ENCODE measurements at regions not wholly inside any gene's neighbourhood (a gene's known extent, or its start where the extent isn't known, plus 50 kb on each side); places are given as distances from the start of the nearest gene placed in this dataset.

DNA sequence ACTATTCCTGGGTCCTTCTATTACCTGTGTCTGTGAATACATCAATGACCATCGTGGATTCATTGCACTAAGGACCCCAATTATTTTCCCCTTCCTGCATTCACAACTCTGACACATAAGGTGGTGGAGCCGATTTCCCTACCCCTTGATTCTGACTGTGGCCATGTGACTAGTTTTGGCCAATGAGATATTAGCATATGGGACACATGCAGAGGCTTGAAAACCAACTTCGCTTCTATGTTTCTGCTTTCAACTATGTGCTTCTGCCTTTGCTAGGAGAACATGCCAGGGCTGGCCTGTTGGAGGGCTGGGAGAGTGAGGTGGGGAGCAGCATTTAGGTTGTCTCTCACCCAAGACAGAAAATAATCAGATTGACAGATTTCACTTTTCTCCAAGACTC, 483.1 kb upstream of the JAG1 start:
- POLR2A ChIA-PET: no interaction called here
- H3K36me3 ChIP-seq (ENCODE audit: insufficient read depth, low read length): no peaks in the 10 kb centered on the region
- H3K36me3 Mint-ChIP-seq (ENCODE audit: low read depth): no peaks in the 10 kb centered on the region
- no peak overlapping the region for H3K4me3 Mint-ChIP-seq
- intact Hi-C loops (cut with DNase I, micrococcal nuclease): no loop called here
- peaks cover 0 to 6% of the 10 kb centered on the region in 2 experiments for H3K9me3 ChIP-seq (ENCODE audit: control insufficient read depth in 1 of 2, insufficient read depth in 1 of 2, low read length in 2 of 2)
- H3K27ac Mint-ChIP-seq: no peak overlapping the region
- no peak overlapping the region for H3K27ac ChIP-seq (ENCODE audit: low read depth in 1 of 2, low read length in 2 of 2)
- CTCF ChIA-PET: no interaction called here
- H3K9me3 Mint-ChIP-seq: peaks cover 7% of the 10 kb centered on the region
- TF ChIP-seq, protein P1, sequence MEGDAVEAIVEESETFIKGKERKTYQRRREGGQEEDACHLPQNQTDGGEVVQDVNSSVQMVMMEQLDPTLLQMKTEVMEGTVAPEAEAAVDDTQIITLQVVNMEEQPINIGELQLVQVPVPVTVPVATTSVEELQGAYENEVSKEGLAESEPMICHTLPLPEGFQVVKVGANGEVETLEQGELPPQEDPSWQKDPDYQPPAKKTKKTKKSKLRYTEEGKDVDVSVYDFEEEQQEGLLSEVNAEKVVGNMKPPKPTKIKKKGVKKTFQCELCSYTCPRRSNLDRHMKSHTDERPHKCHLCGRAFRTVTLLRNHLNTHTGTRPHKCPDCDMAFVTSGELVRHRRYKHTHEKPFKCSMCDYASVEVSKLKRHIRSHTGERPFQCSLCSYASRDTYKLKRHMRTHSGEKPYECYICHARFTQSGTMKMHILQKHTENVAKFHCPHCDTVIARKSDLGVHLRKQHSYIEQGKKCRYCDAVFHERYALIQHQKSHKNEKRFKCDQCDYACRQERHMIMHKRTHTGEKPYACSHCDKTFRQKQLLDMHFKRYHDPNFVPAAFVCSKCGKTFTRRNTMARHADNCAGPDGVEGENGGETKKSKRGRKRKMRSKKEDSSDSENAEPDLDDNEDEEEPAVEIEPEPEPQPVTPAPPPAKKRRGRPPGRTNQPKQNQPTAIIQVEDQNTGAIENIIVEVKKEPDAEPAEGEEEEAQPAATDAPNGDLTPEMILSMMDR (IDR thresholded peaks at IDR 0.05): no peak
- no peaks in the 10 kb centered on the region for H3K4me1 ChIP-seq (ENCODE audit: insufficient read depth, low read length)
- H3K4me3 ChIP-seq (ENCODE audit: low read length): no peak overlapping the region
- H3K4me1 Mint-ChIP-seq (ENCODE audit: low read depth): no peaks in the 10 kb centered on the region
- ATAC-seq (ENCODE audit: poor library complexity) (no peak), DNase-seq (no peak)
- H3K27me3 Mint-ChIP-seq: no peaks in the 10 kb centered on the region
- H3K27me3 ChIP-seq (ENCODE audit: control insufficient read depth in 1 of 2, insufficient read depth in 2 of 2, low read length in 2 of 2): no peaks in the 10 kb centered on the region

DNA sequence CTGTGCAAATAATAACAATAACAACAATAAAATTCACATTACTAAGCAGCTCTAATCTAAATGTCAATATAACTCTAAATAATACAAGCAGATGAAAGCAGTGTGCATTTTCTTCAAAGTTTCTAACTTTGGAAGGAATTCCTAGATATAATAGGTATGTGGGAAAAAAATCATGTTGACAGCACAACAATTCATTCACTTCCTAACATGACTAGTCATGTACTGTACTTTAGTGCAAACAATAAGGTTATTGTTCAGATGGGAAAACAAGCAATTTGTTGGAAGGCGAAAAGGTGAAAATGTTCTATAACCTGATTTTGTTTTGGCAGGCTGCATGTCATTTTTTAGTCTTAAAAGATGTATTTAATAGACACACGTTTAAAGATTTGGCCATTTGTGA, 484.3 kb upstream of the JAG1 start:
- ChIA-PET POLR2A (no interaction called here), CTCF (no interaction called here)
- H3K27ac ChIP-seq (ENCODE audit: low read depth in 1 of 2, low read length in 2 of 2): no peak overlapping the region
- intact Hi-C loops (cut with DNase I, micrococcal nuclease): no loop called here
- H3K4me1 Mint-ChIP-seq (ENCODE audit: low read depth): no peaks in the 10 kb centered on the region
- peaks cover 7% of the 10 kb centered on the region for H3K9me3 Mint-ChIP-seq
- no peaks in the 10 kb centered on the region for H3K27me3 ChIP-seq (ENCODE audit: control insufficient read depth in 1 of 2, insufficient read depth in 2 of 2, low read length in 2 of 2)
- no peak for ATAC-seq (ENCODE audit: poor library complexity)
- no peaks in the 10 kb centered on the region for H3K4me1 ChIP-seq (ENCODE audit: insufficient read depth, low read length)
- no peak for DNase-seq
- no peaks in the 10 kb centered on the region for H3K27me3 Mint-ChIP-seq
- H3K36me3 ChIP-seq (ENCODE audit: insufficient read depth, low read length): no peaks in the 10 kb centered on the region
- no peaks in the 10 kb centered on the region for H3K36me3 Mint-ChIP-seq (ENCODE audit: low read depth)
- no peak overlapping the region for H3K4me3 ChIP-seq (ENCODE audit: low read length)
- H3K27ac Mint-ChIP-seq: no peak overlapping the region
- TF ChIP-seq, protein P1 (IDR thresholded peaks at IDR 0.05): no peak
- H3K4me3 Mint-ChIP-seq: no peak overlapping the region
- H3K9me3 ChIP-seq (ENCODE audit: control insufficient read depth in 1 of 2, insufficient read depth in 1 of 2, low read length in 2 of 2): no peaks in the 10 kb centered on the region

DNA sequence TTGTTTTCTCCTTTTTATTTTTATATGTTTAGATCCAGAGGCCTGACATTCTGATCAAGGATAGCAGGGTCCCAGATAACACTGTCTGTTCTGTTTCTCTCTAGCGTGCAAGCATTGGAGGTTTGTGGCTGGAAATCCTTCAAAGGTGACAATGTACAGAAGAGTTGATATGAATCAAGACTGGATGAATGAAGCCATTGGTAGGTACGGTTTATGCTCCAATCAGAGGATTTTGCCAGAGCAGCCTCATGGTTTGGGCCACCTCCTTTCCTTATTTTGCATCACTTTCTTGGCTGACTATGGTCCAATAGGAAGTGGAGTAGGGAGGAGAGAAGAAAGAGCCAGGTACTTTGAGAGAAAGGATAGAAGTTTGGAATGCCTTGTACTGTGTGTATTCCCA, 484.8 kb upstream of the JAG1 start:
- Histone ChIP-seq H3K9me3 (ENCODE audit: control insufficient read depth in 1 of 2, insufficient read depth in 1 of 2, low read length in 2 of 2) (no peaks in the 10 kb centered on the region), H3K27me3 (ENCODE audit: control insufficient read depth in 1 of 2, insufficient read depth in 2 of 2, low read length in 2 of 2) (no peaks in the 10 kb centered on the region), H3K4me3 (ENCODE audit: low read length) (no peak overlapping the region), H3K4me1 (ENCODE audit: insufficient read depth, low read length) (no peaks in the 10 kb centered on the region), H3K36me3 (ENCODE audit: insufficient read depth, low read length) (no peaks in the 10 kb centered on the region), H3K27ac (ENCODE audit: low read depth in 1 of 2, low read length in 2 of 2) (no peak overlapping the region)
- H3K9me3 Mint-ChIP-seq: peaks cover 7% of the 10 kb centered on the region
- no peaks in the 10 kb centered on the region for H3K27me3 Mint-ChIP-seq
- CTCF ChIA-PET: no interaction called here
- H3K27ac Mint-ChIP-seq: no peak overlapping the region
- intact Hi-C loops (cut with DNase I, micrococcal nuclease): no loop called here
- DNase-seq (no peak), ATAC-seq (ENCODE audit: poor library complexity) (no peak)
- TF ChIP-seq, protein P1 (IDR thresholded peaks at IDR 0.05): no peak
- H3K36me3 Mint-ChIP-seq (ENCODE audit: low read depth): no peaks in the 10 kb centered on the region
- H3K4me1 Mint-ChIP-seq (ENCODE audit: low read depth): no peaks in the 10 kb centered on the region
- POLR2A ChIA-PET: no interaction called here
- no peak overlapping the region for H3K4me3 Mint-ChIP-seq

Data from CD4-positive, alpha-beta T cell (primary cell).